ENCODE measurements at regions not wholly inside any gene's neighbourhood (a gene's known extent, or its start where the extent isn't known, plus 50 kb on each side); places are given as distances from the start of the nearest gene placed in this dataset.

- no peak for TF ChIP-seq POLR2AphosphoS5 (IDR thresholded peaks at IDR 0.05)
- no peak for TF ChIP-seq CTCF (IDR thresholded peaks at IDR 0.05; ENCODE audit: poor library complexity, severe bottlenecking)
- no peak for TF ChIP-seq EP300 (conservative IDR thresholded peaks at IDR 0.05; ENCODE audit: poor library complexity, severe bottlenecking)
- TF ChIP-seq RAD21 (conservative IDR thresholded peaks at IDR 0.05): no peak
- no peak for TF ChIP-seq TAF1 (IDR thresholded peaks at IDR 0.05; ENCODE audit: low read depth)
- TF ChIP-seq MXI1 (conservative IDR thresholded peaks at IDR 0.05; ENCODE audit: poor library complexity, severe bottlenecking): no peak
- no peak for TF ChIP-seq REST (IDR thresholded peaks at IDR 0.05; ENCODE audit: borderline replicate concordance)
- TF ChIP-seq EZH2 (IDR thresholded peaks at IDR 0.05; ENCODE audit: borderline replicate concordance, insufficient read depth, low read length, poor library complexity, severe bottlenecking): no peak
- TF ChIP-seq SMC3 (conservative IDR thresholded peaks at IDR 0.05; ENCODE audit: poor library complexity): no peak
These were observed 209.8 kb downstream of the ENC1 start for GRCh38 chr5:74430631-74431289.
